HG02759 (cell line): ENCODE measurements at regions not wholly inside any gene's neighbourhood (a gene's known extent, or its start where the extent isn't known, plus 50 kb on each side); places are given as distances from the start of the nearest gene placed in this dataset.

ENCODE experiments used
- ATAC-seq: cut with Tn5 transposase; IDR thresholded peaks from one replicate; pipeline ENCODE4 v1.9.1; 2021; ENCODE audit warnings: mild to moderate bottlenecking, moderate library complexity; ENCODE audit not compliant: unreplicated experiment

GRCh38 chr1:88421997-88422396, 262.1 kb upstream of the PKN2 start:
- ATAC-seq, result no peak

- no peak for ATAC-seq
Observed at GRCh38 chr1:88433556-88433955, 250.5 kb upstream of the PKN2 start.

GRCh38 chr1:88434836-88435235, 249.2 kb upstream of the PKN2 start:
- no peak for ATAC-seq

GRCh38 chr1:88441022-88441421, 243.1 kb upstream of the PKN2 start:
- ATAC-seq, result no peak

- no peak for ATAC-seq
Observed at GRCh38 chr1:88451856-88452255, 232.2 kb upstream of the PKN2 start.

- ATAC-seq, result no peak
Observed at GRCh38 chr1:88453295-88453694, 230.8 kb upstream of the PKN2 start.

GRCh38 chr1:88454781-88455180, 229.3 kb upstream of the PKN2 start:
- no peak for ATAC-seq

- ATAC-seq, result no peak
Observed at GRCh38 chr1:88455621-88456256, 228.3 kb upstream of the PKN2 start.

- no peak for ATAC-seq
Observed at GRCh38 chr1:88457197-88457596, 226.9 kb upstream of the PKN2 start.

- no peak for ATAC-seq
Observed at GRCh38 chr1:88461007-88461406, 223.1 kb upstream of the PKN2 start.

- ATAC-seq, result no peak
Observed at GRCh38 chr1:88462096-88462487, 222.0 kb upstream of the PKN2 start.

GRCh38 chr1:88462488-88463261, 221.4 kb upstream of the PKN2 start:
- ATAC-seq, result no peak

- no peak for ATAC-seq
Observed at GRCh38 chr1:88463401-88463985, 220.6 kb upstream of the PKN2 start.

- ATAC-seq, result no peak
Observed at GRCh38 chr1:88466011-88466410, 218.1 kb upstream of the PKN2 start.

- ATAC-seq, result no peak
Observed at GRCh38 chr1:88466899-88467580, 217.0 kb upstream of the PKN2 start.

- no peak for ATAC-seq
Observed at GRCh38 chr1:88472298-88472697, 211.8 kb upstream of the PKN2 start.

GRCh38 chr1:88472714-88473113, 211.4 kb upstream of the PKN2 start:
- ATAC-seq, result no peak

GRCh38 chr1:88474555-88475304, 209.3 kb upstream of the PKN2 start:
- ATAC-seq, result no peak

- no peak for ATAC-seq
Observed at GRCh38 chr1:88484881-88485280, 199.2 kb upstream of the PKN2 start.

GRCh38 chr1:88488237-88488636, 195.8 kb upstream of the PKN2 start:
- ATAC-seq, result no peak

- ATAC-seq, result no peak
Observed at GRCh38 chr1:88490676-88491075, 193.4 kb upstream of the PKN2 start.
